ENCODE measurements at regions not wholly inside any gene's neighbourhood (a gene's known extent, or its start where the extent isn't known, plus 50 kb on each side); places are given as distances from the start of the nearest gene placed in this dataset.

DNA sequence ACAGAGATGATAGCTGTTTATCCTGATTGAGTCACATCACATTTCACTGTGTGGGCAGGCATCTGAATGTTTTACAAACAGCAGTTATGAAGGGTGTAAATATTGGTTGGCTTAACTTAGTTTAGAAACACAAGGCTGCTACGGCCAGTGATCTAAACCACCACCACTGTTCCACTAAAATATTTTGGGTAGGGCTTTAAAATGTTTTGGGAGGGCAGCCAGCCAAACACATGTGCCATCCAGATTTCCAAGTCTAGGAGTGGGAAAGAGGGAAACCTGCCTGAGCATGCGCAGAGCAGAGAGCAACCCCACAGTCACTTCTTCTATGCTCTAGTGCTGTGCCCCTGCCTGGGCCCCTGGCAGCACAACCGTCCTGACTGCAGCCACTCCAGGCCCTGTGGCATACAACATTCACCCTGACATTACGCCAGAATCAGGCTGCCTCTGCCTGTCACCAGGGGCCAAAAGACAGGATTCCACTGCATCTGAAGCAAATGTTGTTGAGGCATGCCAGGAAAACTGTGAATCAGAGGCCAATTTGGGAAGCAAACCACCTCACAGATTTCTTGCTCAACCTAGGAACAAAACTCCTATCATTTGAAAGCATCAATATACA is 74.8 kb upstream of the COL5A2 start:
- no peak for TF ChIP-seq CTCF (IDR thresholded peaks at IDR 0.05; ENCODE audit: insufficient read depth, low read depth, low read length)
- no peak overlapping the region for H3K4me3 ChIP-seq (ENCODE audit: low read depth, low read length)
- peak; percentile 93 for DNase-seq (ENCODE audit: low read depth)

DNA sequence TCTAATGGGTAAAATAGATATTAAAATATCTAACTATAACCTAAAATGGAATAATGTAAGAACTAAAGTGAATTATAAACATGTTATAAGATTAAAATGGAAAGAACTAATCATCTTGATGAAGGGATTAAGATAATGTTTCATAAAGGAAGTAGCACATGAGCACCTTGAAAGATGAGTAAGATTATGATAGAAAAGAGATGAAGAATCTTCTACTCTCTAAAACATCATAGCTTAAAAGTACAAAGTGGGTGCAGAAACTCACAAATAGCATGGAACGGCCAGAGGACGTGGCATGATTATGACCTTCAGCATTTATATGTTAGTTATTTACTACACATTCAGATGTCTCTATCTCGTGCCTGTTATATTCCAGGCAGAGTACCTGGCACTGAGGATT is 76.2 kb upstream of the COL5A2 start:
- TF ChIP-seq CTCF (IDR thresholded peaks at IDR 0.05; ENCODE audit: insufficient read depth, low read depth, low read length), result no peak
- DNase-seq (ENCODE audit: low read depth), result no peak
- no peak overlapping the region for H3K4me3 ChIP-seq (ENCODE audit: low read depth, low read length)

DNA sequence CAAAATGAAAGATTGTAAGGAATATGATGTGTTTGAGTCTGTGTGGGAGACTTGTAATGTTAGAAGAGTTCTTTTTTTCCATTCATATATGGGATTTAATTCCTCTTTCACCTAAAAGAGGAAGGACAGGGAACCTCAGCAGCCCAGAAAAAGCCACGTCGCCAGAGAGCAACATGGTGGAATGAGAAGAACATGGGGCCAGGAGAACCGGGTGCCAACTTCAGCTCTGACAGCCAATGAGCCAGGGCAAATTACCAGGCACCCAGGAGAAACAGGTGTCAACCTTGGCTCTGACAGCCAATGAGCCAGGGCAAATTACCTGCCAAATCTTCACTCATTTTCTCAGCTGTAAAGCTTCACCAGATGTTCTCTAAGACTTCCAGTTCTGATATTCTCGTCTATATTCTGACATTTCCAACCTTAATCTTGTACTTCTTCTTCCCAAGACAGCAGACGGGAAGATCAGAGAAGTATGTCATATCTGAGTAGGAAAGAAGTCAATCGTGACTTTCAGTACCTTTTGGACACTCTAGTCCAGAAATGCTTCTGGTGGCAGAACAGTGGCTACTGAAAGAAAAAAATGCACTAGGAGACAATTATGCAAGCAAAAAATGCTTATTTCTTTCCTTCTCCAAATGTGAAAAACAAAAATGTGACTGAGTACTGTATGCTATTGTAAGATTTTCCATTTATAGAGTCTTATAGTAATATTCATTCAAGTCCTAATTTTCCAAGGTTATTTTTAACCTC is 79.2 kb upstream of the COL5A2 start:
- TF ChIP-seq CTCF (IDR thresholded peaks at IDR 0.05; ENCODE audit: insufficient read depth, low read depth, low read length), result no peak
- DNase-seq (ENCODE audit: low read depth), result no peak
- H3K4me3 ChIP-seq (ENCODE audit: low read depth, low read length), result no peak overlapping the region

DNA sequence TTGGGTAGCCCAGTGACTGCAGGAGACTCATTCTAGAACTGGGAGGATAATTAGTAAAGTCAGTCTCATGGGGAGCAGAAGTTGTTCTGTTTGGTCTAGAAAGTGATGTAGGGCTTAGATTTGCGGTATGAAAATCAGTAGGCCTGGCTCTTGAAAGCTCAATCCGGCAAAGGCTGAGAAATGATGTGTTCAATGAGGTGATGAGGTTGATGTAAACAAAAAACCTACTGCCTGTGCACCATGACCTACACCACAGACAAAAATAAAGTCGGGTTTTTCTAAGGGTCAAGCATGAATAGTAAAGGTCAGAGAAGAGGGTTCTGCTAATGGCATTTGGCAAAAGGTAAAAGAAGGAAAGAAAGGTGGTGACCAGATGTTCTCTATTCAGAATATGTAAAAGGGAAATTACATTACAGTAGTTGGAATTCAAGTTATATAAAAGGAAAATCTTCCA is 80.8 kb upstream of the COL5A2 start:
- TF ChIP-seq CTCF (IDR thresholded peaks at IDR 0.05; ENCODE audit: insufficient read depth, low read depth, low read length), result no peak
- DNase-seq (ENCODE audit: low read depth), result peak; percentile 46
- no peak overlapping the region for H3K4me3 ChIP-seq (ENCODE audit: low read depth, low read length)

GRCh38 chr2:189261431-189261841 is 81.9 kb upstream of the COL5A2 start:
- peak; percentile 58 for DNase-seq (ENCODE audit: low read depth)
- H3K4me3 ChIP-seq (ENCODE audit: low read depth, low read length), result no peak overlapping the region
- TF ChIP-seq CTCF (IDR thresholded peaks at IDR 0.05; ENCODE audit: insufficient read depth, low read depth, low read length), result no peak

DNA sequence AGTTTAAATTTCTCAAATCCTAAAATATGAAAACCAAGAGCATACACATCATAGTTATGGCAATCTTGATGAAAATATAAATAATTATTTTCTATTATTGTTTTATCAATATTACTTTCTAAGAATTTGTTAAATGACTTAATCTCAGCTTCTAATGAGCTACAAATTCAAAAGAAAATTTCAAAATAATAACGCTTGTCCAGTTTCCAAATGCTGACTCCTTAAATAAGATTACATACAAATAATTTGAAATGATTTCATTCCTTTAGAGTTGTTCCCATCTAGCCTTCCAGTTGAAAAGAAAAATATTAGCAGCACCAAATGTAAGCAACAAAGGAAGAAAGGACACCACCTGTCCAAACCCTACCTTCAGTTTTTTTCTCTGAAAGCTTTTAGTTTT is 82.4 kb upstream of the COL5A2 start:
- DNase-seq (ENCODE audit: low read depth), result no peak
- TF ChIP-seq CTCF (IDR thresholded peaks at IDR 0.05; ENCODE audit: insufficient read depth, low read depth, low read length), result no peak
- no peak overlapping the region for H3K4me3 ChIP-seq (ENCODE audit: low read depth, low read length)

Measured in fibroblast of villous mesenchyme (primary cell).